CD4-positive, alpha-beta T cell treated with Interleukin-15 for 4 hours (primary cell): ENCODE measurements at regions not wholly inside any gene's neighbourhood (a gene's known extent, or its start where the extent isn't known, plus 50 kb on each side); places are given as distances from the start of the nearest gene placed in this dataset.
"Not testable (repeated sequence)": the region's sequence is repeated elsewhere in the genome, so short reads cannot be mapped to it uniquely, and the experiment has no call there.

Experiments
- DNase-seq: peaks from one replicate; pipeline ENCODE4 v3.0.0-alpha.2; 2020; ENCODE audit warnings: low spot score

GRCh38 chr10:2543142-2543886 lies 524.0 kb upstream of the PFKP start:
- no peak for DNase-seq

- no peak for DNase-seq
Observed at GRCh38 chr10:2541176-2541575, 526.2 kb upstream of the PFKP start.

- DNase-seq = no peak
Observed at GRCh38 chr10:2529945-2530344, 537.4 kb upstream of the PFKP start.

- no peak for DNase-seq
Observed at GRCh38 chr10:2525781-2526180, 541.6 kb upstream of the PFKP start.

- no peak for DNase-seq
Observed at GRCh38 chr10:2519139-2519538, 548.2 kb upstream of the PFKP start.

GRCh38 chr10:2509081-2509531 lies 558.2 kb upstream of the PFKP start:
- no peak for DNase-seq

- not testable (repeated sequence) for DNase-seq
Observed at GRCh38 chr10:2501366-2501940, 565.9 kb upstream of the PFKP start.

GRCh38 chr10:2494399-2494798 lies 572.9 kb upstream of the PFKP start:
- DNase-seq = no peak

- DNase-seq = no peak
Observed at GRCh38 chr10:2488446-2489005, 578.8 kb upstream of the PFKP start.

GRCh38 chr10:2487921-2488320 lies 579.4 kb upstream of the PFKP start:
- DNase-seq = no peak

GRCh38 chr10:2478656-2479055 lies 588.7 kb upstream of the PFKP start:
- no peak for DNase-seq

GRCh38 chr10:2476812-2477553 lies 590.4 kb upstream of the PFKP start:
- DNase-seq = no peak

- DNase-seq = no peak
Observed at GRCh38 chr10:2476218-2476811, 591.0 kb upstream of the PFKP start.

- DNase-seq = no peak
Observed at GRCh38 chr10:2475711-2476217, 591.6 kb upstream of the PFKP start.

GRCh38 chr10:2471811-2472210 lies 595.5 kb upstream of the PFKP start:
- no peak for DNase-seq

GRCh38 chr10:2469802-2470201 lies 597.5 kb upstream of the PFKP start:
- DNase-seq = no peak

GRCh38 chr10:2464483-2464882 lies 602.9 kb upstream of the PFKP start:
- no peak for DNase-seq

- no peak for DNase-seq
Observed at GRCh38 chr10:2463316-2463715, 604.0 kb upstream of the PFKP start.

- no peak for DNase-seq
Observed at GRCh38 chr10:2462581-2462980, 604.8 kb upstream of the PFKP start.

- DNase-seq = no peak
Observed at GRCh38 chr10:2460812-2461211, 606.5 kb upstream of the PFKP start.

- no peak for DNase-seq
Observed at GRCh38 chr10:2459713-2460112, 607.6 kb upstream of the PFKP start.

- DNase-seq = no peak
Observed at GRCh38 chr10:2456834-2457233, 610.5 kb upstream of the PFKP start.
